Hepatocyte (in vitro differentiated cells): ENCODE measurements at regions not wholly inside any gene's neighbourhood (a gene's known extent, or its start where the extent isn't known, plus 50 kb on each side); places are given as distances from the start of the nearest gene placed in this dataset.
"Not testable (repeated sequence)": the region's sequence is repeated elsewhere in the genome, so short reads cannot be mapped to it uniquely, and the experiment has no call there.

Experiments
- CTCF ChIP-seq: fragments of 200-600 bp; sonication (generic); IDR thresholded peaks from 2 replicates; pipeline ENCODE4 v1.5.1; 2016; ENCODE audit warnings: antibody characterized with exemption, mild to moderate bottlenecking; ENCODE audit not compliant: poor library complexity
- EZH2 ChIP-seq: fragments of 200-600 bp; sonication (generic); IDR thresholded peaks from 2 replicates; pipeline ENCODE4 v1.6.1; 2016; ENCODE audit warnings: antibody characterized with exemption, mild to moderate bottlenecking, borderline replicate concordance
- EZH2phosphoT487 ChIP-seq: fragments of 200-600 bp; sonication (generic); IDR thresholded peaks from one replicate; pipeline ENCODE4 v1.6.1; 2018; ENCODE audit warnings: antibody characterized with exemption, mild to moderate bottlenecking, low read depth, moderate library complexity; ENCODE audit not compliant: unreplicated experiment, severe bottlenecking

DNA sequence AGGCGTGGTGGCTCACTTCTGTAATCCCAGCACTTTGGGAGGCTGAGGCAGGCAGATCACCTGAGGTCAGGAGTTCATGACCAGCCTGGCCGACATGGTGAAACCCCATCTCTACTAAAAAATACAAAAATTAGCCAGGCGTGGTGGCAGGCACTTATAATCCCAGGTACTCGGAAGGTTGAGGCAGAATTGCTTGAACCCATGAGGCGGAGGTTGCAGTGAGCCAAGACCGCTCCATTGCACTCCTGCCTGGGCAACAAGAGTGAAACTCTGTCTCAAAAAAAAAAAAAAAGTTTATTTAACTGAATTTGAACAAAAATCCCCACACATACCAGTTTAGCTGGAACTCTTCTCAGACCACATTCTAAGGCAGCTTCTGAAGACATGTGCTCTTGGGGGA, 51.8 kb upstream of the HABP2 start:
- not testable (repeated sequence) for TF ChIP-seq CTCF, EZH2phosphoT487, EZH2
